K562 (cell line): ENCODE measurements at regions not wholly inside any gene's neighbourhood (a gene's known extent, or its start where the extent isn't known, plus 50 kb on each side); places are given as distances from the start of the nearest gene placed in this dataset.

ENCODE experiments used
- ATAC-seq: fragments of 200-7000 bp; cut with Tn5 transposase; 3 replicates; pipeline ENCODE4 v1.9.1; 2020; ENCODE audit warnings: moderate library complexity
- BruUV-seq: library from RNA; stranded (reverse); fragments of 400-500 nt; replicated peaks from 2 replicates; lab custom pipeline; 2021; lab: Mats Ljungman, UMichigan
- CTCF ChIA-PET: fragments of 300-600 bp; formaldehyde crosslinking; extraction: SDS; loops from one replicate; lab custom pipeline; 2021; ENCODE audit warnings: low intra/inter-chr PET ratio; lab: Yijun Ruan, JAX
- POLR2A ChIA-PET: fragments of 300-600, 350-650 bp; sonication (Branson Sonifier 250); formaldehyde crosslinking; extraction: SDS; loops from one replicate; lab custom pipeline; 2021; ENCODE audit warnings: antibody characterized with exemption, inconsistent platforms; lab: Yijun Ruan, JAX
- DNase-seq, 4 experiments: peaks; one replicate each; pipeline versions ENCODE4 v3.0.0 to v3.0.0-alpha.2; 2011 to 2018; ENCODE audit warnings: low spot score in 3 of 4, mixed read lengths in 3 of 4; ENCODE audit errors: extremely low read depth in 1 of 4
- FAIRE-seq: peaks from 2 replicates; lab custom pipeline; 2011; peaks lifted over from hg19 to GRCh38; lab: Jason Lieb, UNC
- H2AFZ ChIP-seq: 2 replicates; pipeline ENCODE4 v1.6.0; 2011; ENCODE audit warnings: low read depth, low read length, control low read depth, inconsistent platforms
- H3K27ac ChIP-seq: fragments of 200-600 bp; 3 replicates; pipeline ENCODE4 v1.8.0; 2011; ENCODE audit warnings: low read depth, mild to moderate bottlenecking, control low read depth, inconsistent platforms, low read length, moderate library complexity, mixed read lengths; ENCODE audit errors: extremely low read depth
- H3K27me3 ChIP-seq, 2 experiments: fragments of 300-600 bp in 1 of 2; 2 replicates in 1 of 2; 3 replicates in 1 of 2; pipeline versions ENCODE4 v1.6.0 to v1.8.0; 2011; ENCODE audit warnings: inconsistent platforms in 2 of 2, low read length in 2 of 2, mild to moderate bottlenecking in 1 of 2, mixed read lengths in 1 of 2, moderate library complexity in 1 of 2; ENCODE audit not compliant: control insufficient read depth in 2 of 2, insufficient read depth in 2 of 2
- H3K36me3 ChIP-seq: fragments of 300-600 bp; 3 replicates; pipeline ENCODE4 v1.8.0; 2011; ENCODE audit warnings: mild to moderate bottlenecking, low read length, inconsistent platforms; ENCODE audit not compliant: control insufficient read depth, insufficient read depth
- H3K4me1 ChIP-seq, 2 experiments: fragments of 200-600 bp in 1 of 2; replicated peaks in 1 of 2; 2 replicates in 1 of 2; 3 replicates in 1 of 2; pipeline versions ENCODE4 v1.5.1 to v1.8.0; 2011; ENCODE audit warnings: inconsistent platforms in 2 of 2, low read length in 2 of 2, mild to moderate bottlenecking in 1 of 2, mixed read lengths in 1 of 2, moderate library complexity in 1 of 2; ENCODE audit not compliant: control insufficient read depth in 2 of 2, insufficient read depth in 2 of 2
- H3K4me2 ChIP-seq: 2 replicates; pipeline ENCODE4 v1.6.1; 2011; ENCODE audit warnings: low read length, control low read depth, inconsistent platforms, mixed read lengths; ENCODE audit not compliant: insufficient read depth
- H3K4me3 ChIP-seq: fragments of 200-600 bp; sonication (generic), shearing (Covaris generic); 2 replicates; pipeline ENCODE4 v1.5.1; 2016; ENCODE audit warnings: control low read depth, inconsistent platforms
- H3K79me2 ChIP-seq: fragments of 200-600 bp; 3 replicates; pipeline ENCODE4 v1.8.0; 2011; ENCODE audit warnings: low read length, inconsistent platforms; ENCODE audit not compliant: control insufficient read depth, insufficient read depth
- H3K9ac ChIP-seq, 2 experiments: 2 replicates each; pipeline versions ENCODE4 v1.6.0 to v1.6.1; 2011; ENCODE audit warnings: low read depth in 2 of 2, low read length in 2 of 2, control low read depth in 1 of 2, inconsistent platforms in 1 of 2, mild to moderate bottlenecking in 1 of 2, mixed read lengths in 1 of 2; ENCODE audit not compliant: insufficient read depth in 1 of 2
- H3K9me1 ChIP-seq: one replicate; pipeline ENCODE4 v1.6.0; 2011; ENCODE audit warnings: inconsistent platforms, mild to moderate bottlenecking, low read length, moderate library complexity; ENCODE audit not compliant: control insufficient read depth, insufficient read depth
- H3K9me3 ChIP-seq: replicated peaks from 2 replicates; pipeline ENCODE4 v1.5.1; 2011; ENCODE audit warnings: low read depth, low read length, inconsistent platforms; ENCODE audit not compliant: control insufficient read depth, insufficient read depth
- H4K20me1 ChIP-seq: replicated peaks from 2 replicates; pipeline ENCODE4 v1.6.1; 2011; ENCODE audit warnings: low read length, inconsistent platforms, mixed read lengths; ENCODE audit not compliant: control insufficient read depth, insufficient read depth
- ATF1 ChIP-seq, 2 experiments: fragments of 450-650 bp in 1 of 2; IDR thresholded peaks; 2 replicates each; pipeline ENCODE4 v1.6.1; 2016; ENCODE audit warnings: missing compliant biosample characterization in 1 of 2, missing genetic modification characterization in 1 of 2
- CEBPB ChIP-seq: fragments of 450-650 bp; IDR thresholded peaks from 2 replicates; pipeline ENCODE4 v1.6.1; 2016; ENCODE audit warnings: missing genetic modification characterization, missing compliant biosample characterization
- CEBPG ChIP-seq, 3 experiments: fragments of 200-800 bp in 1 of 3; sonication (Bioruptor generic) in 1 of 3; sonication (generic) in 1 of 3; formaldehyde crosslinking in 1 of 3; IDR thresholded peaks in 2 of 3; conservative IDR thresholded peaks in 1 of 3; 2 replicates each; pipeline versions ENCODE4 v1.6.1 to v1.8.0; 2016 to 2022; ENCODE audit warnings: missing compliant biosample characterization in 2 of 3, missing genetic modification characterization in 2 of 3, mild to moderate bottlenecking in 1 of 3, missing genetic modification reagents in 1 of 3
- KAT8 ChIP-seq: fragments of 450-650 bp; IDR thresholded peaks from 2 replicates; pipeline ENCODE4 v1.6.1; 2016; ENCODE audit warnings: low read depth, mild to moderate bottlenecking
- KDM4B ChIP-seq, 2 experiments: fragments of 450-650 bp in 1 of 2; sonication (generic) in 1 of 2; IDR thresholded peaks; 2 replicates each; pipeline ENCODE4 v1.6.1; 2016 to 2017; ENCODE audit warnings: borderline replicate concordance in 2 of 2, antibody characterized with exemption in 1 of 2, low read depth in 1 of 2, mild to moderate bottlenecking in 1 of 2
- TOE1 ChIP-seq, 2 experiments: fragments of 450-650 bp in 1 of 2; sonication (generic) in 1 of 2; formaldehyde crosslinking in 1 of 2; IDR thresholded peaks; 2 replicates each; pipeline versions ENCODE4 v1.7.1 to v1.8.0; 2016 to 2022; ENCODE audit warnings: borderline replicate concordance in 2 of 2, mild to moderate bottlenecking in 2 of 2, antibody characterized with exemption in 1 of 2, inconsistent platforms in 1 of 2, low read depth in 1 of 2, missing genetic modification reagents in 1 of 2, moderate library complexity in 1 of 2
- ZNF174 ChIP-seq: fragments of 250-450 bp; sonication (Bioruptor Pico); IDR thresholded peaks from 2 replicates; pipeline ENCODE4 v1.4.0; 2020; ENCODE audit warnings: mild to moderate bottlenecking
- WGBS: fragments of 100-300 bp; shearing (Covaris generic); methylation state at CpG from one replicate; pipeline ENCODE4 v1.1.6; 2016; ENCODE audit warnings: low coverage, mixed read lengths; ENCODE audit not compliant: insufficient coverage; ENCODE audit errors: missing lambda C conversion rate; 5-methylcytosine and 5-hydroxymethylcytosine counted together
- in situ Hi-C: fragments of 300-500 bp; cut with MboI; formaldehyde crosslinking; loops from 4 replicates; pipeline ENCODE4 v1.15.0; 2018; ENCODE audit warnings: inconsistent platforms, mixed read lengths
- intact Hi-C: fragments of 100-400 bp; cut with micrococcal nuclease; formaldehyde crosslinking; loops from 2 replicates; pipeline ENCODE4 v1.14.2; 2022
- TF ChIP-seq, protein P1 (sequence below): IDR thresholded peaks from 3 replicates; pipeline ENCODE4 v1.6.1; 2011; ENCODE audit warnings: borderline replicate concordance, mild to moderate bottlenecking, moderate library complexity; ENCODE audit not compliant: insufficient read length; ENCODE audit errors: extremely low read depth

DNA sequence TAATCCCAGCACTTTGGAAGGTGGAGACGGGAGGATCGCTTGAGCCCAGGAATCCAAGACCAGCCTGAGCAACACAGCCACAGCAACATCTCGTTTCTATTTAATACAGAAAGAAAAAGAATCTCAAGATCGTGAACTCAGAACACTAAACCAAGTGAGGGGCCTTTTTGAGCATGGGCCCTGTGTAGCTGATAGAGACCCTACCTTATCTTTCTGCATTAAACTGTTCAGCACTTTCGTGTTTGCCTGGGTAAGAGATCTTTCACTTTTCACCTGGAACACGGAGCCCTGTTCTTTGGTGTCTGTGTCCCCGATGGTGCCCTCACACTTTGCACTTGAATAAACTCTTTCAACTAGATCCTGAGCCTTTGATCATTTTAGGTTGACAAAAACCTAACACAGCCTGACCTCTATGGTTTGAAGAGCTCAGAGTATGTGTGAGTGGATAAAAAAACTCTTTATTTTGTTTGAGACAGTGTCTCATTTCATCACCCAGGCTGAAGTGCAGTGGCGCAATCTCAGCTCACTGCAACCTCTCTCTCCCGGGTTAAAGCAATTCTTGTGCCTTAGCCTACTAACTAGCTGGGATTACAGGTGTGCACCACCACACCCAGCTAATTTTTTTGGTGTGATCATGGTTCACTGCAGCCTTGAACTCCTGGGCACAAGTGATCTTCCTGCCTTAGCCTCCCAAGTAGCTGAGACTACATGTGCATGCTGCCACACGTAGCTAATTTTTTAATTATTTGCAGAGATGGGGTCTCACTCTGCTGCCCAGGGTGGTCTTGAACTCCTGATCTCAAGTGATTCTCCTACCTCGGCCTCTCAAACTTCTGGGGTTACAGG lies 83.8 kb upstream of the GRIN2A start:
- no peak overlapping the region for H3K27ac ChIP-seq
- BruUV-seq = no TSS peak
- CTCF ChIA-PET = no interaction called here
- no peak overlapping the region for H2AFZ ChIP-seq
- H3K79me2 ChIP-seq = no peaks in the 10 kb centered on the region
- H3K4me2 ChIP-seq = no peak overlapping the region
- WGBS = 22% methylated on average over 11 of the region's 11 CpGs
- no peaks in the 10 kb centered on the region; a peak in 1 of 5 replicates for H3K4me1 ChIP-seq
- FAIRE-seq = peak; percentile 26
- no peaks in the 10 kb centered on the region for H4K20me1 ChIP-seq
- ATAC-seq = no peak
- DNase-seq = no peak
- no peaks in the 10 kb centered on the region for H3K36me3 ChIP-seq
- H3K9me1 ChIP-seq = no peaks in the 10 kb centered on the region
- no peaks in the 10 kb centered on the region for H3K9me3 ChIP-seq
- in situ Hi-C loops = no loop called here
- TF ChIP-seq ATF1 (CRISPR knock-in tag; IDR thresholded peaks at IDR 0.05) (no peak), ATF1 (tag; IDR thresholded peaks at IDR 0.05) (no peak), CEBPB (peak; percentile 53; the same call in 1 of the 2 replicates), CEBPG (CRISPR knock-in tag; IDR thresholded peaks at IDR 0.05) (no peak), CEBPG (tag; conservative IDR thresholded peaks at IDR 0.05 in 1 of 2, IDR thresholded peaks at IDR 0.05 in 1 of 2) (peak; percentile 24 to 32; a peak in 1 of 4 replicates)
- TF ChIP-seq, all 486 proteins: peak for 2
- no peak overlapping the region for H3K9ac ChIP-seq
- H3K4me3 ChIP-seq = no peak overlapping the region
- no peaks in the 10 kb centered on the region for H3K27me3 ChIP-seq
- POLR2A ChIA-PET = interaction anchor here (0.7 to 1.0 kb wide), 2 partner anchors 14 to 37 kb away, joined by 3 to 4 read pairs; no protein-coding TSS in a partner anchor
- intact Hi-C loops = no loop called here

DNA sequence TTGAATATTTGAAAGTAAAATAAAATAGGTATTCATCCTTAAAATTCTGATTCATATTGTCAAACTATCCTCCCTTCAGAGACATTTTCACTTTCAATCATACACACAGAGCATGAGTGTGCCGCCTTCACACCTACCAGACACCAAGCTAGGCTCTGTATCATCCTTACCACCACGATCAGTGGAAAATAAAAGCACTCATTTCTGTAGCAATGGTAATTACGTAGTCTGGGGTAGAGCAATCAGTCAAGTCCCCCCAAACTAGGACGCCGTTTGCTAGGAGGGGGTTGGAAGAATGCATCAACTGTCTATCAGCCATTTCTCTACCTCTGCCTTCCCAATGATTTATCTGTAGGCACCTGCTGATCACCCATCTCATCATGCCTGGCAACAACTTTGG lies 84.6 kb upstream of the GRIN2A start:
- 21% methylated on average over 5 of the region's 5 CpGs for WGBS
- H3K9me1 ChIP-seq = no peaks in the 10 kb centered on the region
- no peak for DNase-seq
- BruUV-seq = no TSS peak
- FAIRE-seq = no peak
- no peaks in the 10 kb centered on the region for H3K36me3 ChIP-seq
- no peaks in the 10 kb centered on the region; a peak in 1 of 5 replicates for H3K4me1 ChIP-seq
- no peak overlapping the region for H3K27ac ChIP-seq
- CTCF ChIA-PET = no interaction called here
- TF ChIP-seq KDM4B (IDR thresholded peaks at IDR 0.05; ENCODE audit: borderline replicate concordance in 2 of 2, low read depth in 1 of 2) (no peak), TOE1 (IDR thresholded peaks at IDR 0.05; ENCODE audit: borderline replicate concordance) (no peak), TOE1 (CRISPR knock-in tag; IDR thresholded peaks at IDR 0.05; ENCODE audit: borderline replicate concordance, low read depth) (no peak), ZNF174 (CRISPR knock-in tag) (no peak), KAT8 (no peak)
- TF ChIP-seq, protein P1, sequence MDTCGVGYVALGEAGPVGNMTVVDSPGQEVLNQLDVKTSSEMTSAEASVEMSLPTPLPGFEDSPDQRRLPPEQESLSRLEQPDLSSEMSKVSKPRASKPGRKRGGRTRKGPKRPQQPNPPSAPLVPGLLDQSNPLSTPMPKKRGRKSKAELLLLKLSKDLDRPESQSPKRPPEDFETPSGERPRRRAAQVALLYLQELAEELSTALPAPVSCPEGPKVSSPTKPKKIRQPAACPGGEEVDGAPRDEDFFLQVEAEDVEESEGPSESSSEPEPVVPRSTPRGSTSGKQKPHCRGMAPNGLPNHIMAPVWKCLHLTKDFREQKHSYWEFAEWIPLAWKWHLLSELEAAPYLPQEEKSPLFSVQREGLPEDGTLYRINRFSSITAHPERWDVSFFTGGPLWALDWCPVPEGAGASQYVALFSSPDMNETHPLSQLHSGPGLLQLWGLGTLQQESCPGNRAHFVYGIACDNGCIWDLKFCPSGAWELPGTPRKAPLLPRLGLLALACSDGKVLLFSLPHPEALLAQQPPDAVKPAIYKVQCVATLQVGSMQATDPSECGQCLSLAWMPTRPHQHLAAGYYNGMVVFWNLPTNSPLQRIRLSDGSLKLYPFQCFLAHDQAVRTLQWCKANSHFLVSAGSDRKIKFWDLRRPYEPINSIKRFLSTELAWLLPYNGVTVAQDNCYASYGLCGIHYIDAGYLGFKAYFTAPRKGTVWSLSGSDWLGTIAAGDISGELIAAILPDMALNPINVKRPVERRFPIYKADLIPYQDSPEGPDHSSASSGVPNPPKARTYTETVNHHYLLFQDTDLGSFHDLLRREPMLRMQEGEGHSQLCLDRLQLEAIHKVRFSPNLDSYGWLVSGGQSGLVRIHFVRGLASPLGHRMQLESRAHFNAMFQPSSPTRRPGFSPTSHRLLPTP = no peak
- intact Hi-C loops (no loop called here), in situ Hi-C loops (no loop called here)
- POLR2A ChIA-PET = no interaction called here
- no peaks in the 10 kb centered on the region for H3K79me2 ChIP-seq
- no peaks in the 10 kb centered on the region for H4K20me1 ChIP-seq
- no peak for ATAC-seq
- H3K9me3 ChIP-seq = no peaks in the 10 kb centered on the region
- H3K9ac ChIP-seq = no peak overlapping the region
- H3K27me3 ChIP-seq = no peaks in the 10 kb centered on the region
- no peak overlapping the region for H3K4me2 ChIP-seq
- H3K4me3 ChIP-seq = no peak overlapping the region
- no peak overlapping the region for H2AFZ ChIP-seq
